MM.1S (cell line): ENCODE measurements at regions not wholly inside any gene's neighbourhood (a gene's known extent, or its start where the extent isn't known, plus 50 kb on each side); places are given as distances from the start of the nearest gene placed in this dataset.

ENCODE experiments used
- DNase-seq: peaks from one replicate; pipeline ENCODE4 v3.0.0-alpha.2; 2015
- H2AFZ ChIP-seq: fragments of 300-600 bp; sonication (generic); 2 replicates; pipeline ENCODE4 v1.6.0; 2016; ENCODE audit warnings: antibody characterized with exemption, low read length
- H3F3A ChIP-seq: fragments of 300-600 bp; sonication (generic); 2 replicates; pipeline ENCODE4 v1.6.1; 2016; ENCODE audit warnings: mild to moderate bottlenecking, antibody characterized with exemption, low read length, moderate library complexity, mixed read lengths; ENCODE audit not compliant: insufficient read depth
- H3K27ac ChIP-seq: fragments of 300-600 bp; sonication (generic); 2 replicates; pipeline ENCODE4 v1.5.1; 2016; ENCODE audit warnings: mild to moderate bottlenecking, low read length
- H3K27me3 ChIP-seq: fragments of 300-600 bp; sonication (generic); replicated peaks from 2 replicates; pipeline ENCODE4 v1.6.0; 2016; ENCODE audit warnings: low read length; ENCODE audit not compliant: insufficient read depth
- H3K36me3 ChIP-seq: fragments of 300-600 bp; sonication (generic); replicated peaks from 2 replicates; pipeline ENCODE4 v1.6.1; 2016; ENCODE audit warnings: mild to moderate bottlenecking, low read length, mixed read lengths; ENCODE audit not compliant: insufficient read depth
- H3K4me1 ChIP-seq: fragments of 300-600 bp; sonication (generic); 2 replicates; pipeline ENCODE4 v1.6.1; 2016; ENCODE audit warnings: low read length, mixed read lengths
- H3K4me2 ChIP-seq: fragments of 300-600 bp; sonication (generic); 2 replicates; pipeline ENCODE4 v1.6.0; 2016; ENCODE audit warnings: low read depth, low read length
- H3K4me3 ChIP-seq: fragments of 300-600 bp; sonication (generic); 2 replicates; pipeline ENCODE4 v1.5.1; 2016; ENCODE audit warnings: low read length, mixed read lengths
- H3K79me2 ChIP-seq: fragments of 300-600 bp; sonication (generic); 2 replicates; pipeline ENCODE4 v1.6.1; 2016; ENCODE audit warnings: mixed run types, low read length, mixed read lengths
- H3K9ac ChIP-seq: fragments of 300-600 bp; sonication (generic); 2 replicates; pipeline ENCODE4 v1.6.1; 2016; ENCODE audit warnings: low read length, mixed read lengths
- H3K9me2 ChIP-seq: fragments of 300-600 bp; sonication (generic); replicated peaks from 2 replicates; pipeline ENCODE4 v1.6.1; 2016; ENCODE audit warnings: mild to moderate bottlenecking, low read length, mixed read lengths; ENCODE audit not compliant: insufficient read depth
- H3K9me3 ChIP-seq: fragments of 300-600 bp; sonication (generic); replicated peaks from 2 replicates; pipeline ENCODE4 v1.6.1; 2016; ENCODE audit warnings: mild to moderate bottlenecking, low read length, mixed read lengths; ENCODE audit not compliant: insufficient read depth
- H4K20me1 ChIP-seq: fragments of 300-600 bp; sonication (generic); 2 replicates; pipeline ENCODE4 v1.6.1; 2016; ENCODE audit warnings: mild to moderate bottlenecking, low read length, moderate library complexity, mixed read lengths; ENCODE audit not compliant: insufficient read depth
- EZH2 ChIP-seq: fragments of 300-600 bp; sonication (generic); optimal IDR thresholded peaks from 2 replicates; pipeline ENCODE3; 2017; ENCODE audit warnings: low read depth, mild to moderate bottlenecking, antibody characterized with exemption, low read length, mixed read lengths
- EZH2phosphoT487 ChIP-seq: fragments of 300-600 bp; sonication (generic); IDR thresholded peaks from 2 replicates; pipeline ENCODE4 v1.6.1; 2018; ENCODE audit warnings: antibody characterized with exemption, low read length
- TF ChIP-seq, protein P1 (sequence below): fragments of 300-600 bp; sonication (generic); IDR thresholded peaks from 2 replicates; pipeline ENCODE4 v1.5.1; 2016; ENCODE audit warnings: antibody characterized with exemption, low read length, mixed read lengths

DNA sequence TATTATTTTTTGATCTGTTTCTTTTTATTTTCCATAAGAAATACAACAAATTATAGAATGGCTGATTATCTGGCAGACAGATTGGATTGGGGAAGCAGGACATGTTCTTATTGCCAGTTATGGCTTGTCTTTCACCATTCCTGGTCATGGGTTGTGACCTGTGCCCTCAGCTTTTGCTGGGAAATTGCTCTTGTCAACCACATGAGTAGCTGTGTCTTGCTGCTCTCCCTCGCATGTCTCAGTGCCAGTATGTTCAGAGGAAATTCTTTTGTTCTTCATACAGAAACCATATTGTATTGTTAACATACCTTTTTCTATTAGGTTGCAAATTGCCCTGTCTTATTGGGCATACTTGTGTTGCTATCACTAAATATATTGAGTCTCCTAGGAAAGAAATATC lies 344.1 kb downstream of the OSTF1 start:
- Histone ChIP-seq H3K4me1 (0 out of 2 replicates have a peak, but pooled peaks cover 7% of the 10 kb centered on the region), H3K36me3 (no peaks in the 10 kb centered on the region), H3K27me3 (no peaks in the 10 kb centered on the region), H3K9ac (no peak overlapping the region), H3K4me2 (no peak overlapping the region), H3K9me3 (no peaks in the 10 kb centered on the region), H2AFZ (no peak overlapping the region), H3K4me3 (no peak overlapping the region), H3F3A (no peaks in the 10 kb centered on the region), H3K27ac (no peak overlapping the region), H4K20me1 (no peaks in the 10 kb centered on the region), H3K79me2 (no peaks in the 10 kb centered on the region), H3K9me2 (no peaks in the 10 kb centered on the region)
- TF ChIP-seq EZH2phosphoT487 = no peak
- TF ChIP-seq, protein P1, sequence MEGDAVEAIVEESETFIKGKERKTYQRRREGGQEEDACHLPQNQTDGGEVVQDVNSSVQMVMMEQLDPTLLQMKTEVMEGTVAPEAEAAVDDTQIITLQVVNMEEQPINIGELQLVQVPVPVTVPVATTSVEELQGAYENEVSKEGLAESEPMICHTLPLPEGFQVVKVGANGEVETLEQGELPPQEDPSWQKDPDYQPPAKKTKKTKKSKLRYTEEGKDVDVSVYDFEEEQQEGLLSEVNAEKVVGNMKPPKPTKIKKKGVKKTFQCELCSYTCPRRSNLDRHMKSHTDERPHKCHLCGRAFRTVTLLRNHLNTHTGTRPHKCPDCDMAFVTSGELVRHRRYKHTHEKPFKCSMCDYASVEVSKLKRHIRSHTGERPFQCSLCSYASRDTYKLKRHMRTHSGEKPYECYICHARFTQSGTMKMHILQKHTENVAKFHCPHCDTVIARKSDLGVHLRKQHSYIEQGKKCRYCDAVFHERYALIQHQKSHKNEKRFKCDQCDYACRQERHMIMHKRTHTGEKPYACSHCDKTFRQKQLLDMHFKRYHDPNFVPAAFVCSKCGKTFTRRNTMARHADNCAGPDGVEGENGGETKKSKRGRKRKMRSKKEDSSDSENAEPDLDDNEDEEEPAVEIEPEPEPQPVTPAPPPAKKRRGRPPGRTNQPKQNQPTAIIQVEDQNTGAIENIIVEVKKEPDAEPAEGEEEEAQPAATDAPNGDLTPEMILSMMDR = no peak
- TF ChIP-seq EZH2 = no peak
- DNase-seq = no peak

GRCh38 chr9:75432888-75433287 lies 344.6 kb downstream of the OSTF1 start:
- no peak for DNase-seq

GRCh38 chr9:75438716-75439115 lies 350.4 kb downstream of the OSTF1 start:
- no peak overlapping the region for H3K4me2 ChIP-seq
- H3K27me3 ChIP-seq = no peaks in the 10 kb centered on the region
- no peaks in the 10 kb centered on the region; the same call in 1 of the 2 replicates for H3K4me1 ChIP-seq
- TF ChIP-seq, protein P1 = no peak
- H2AFZ ChIP-seq = no peak overlapping the region
- no peak overlapping the region for H3K27ac ChIP-seq
- H4K20me1 ChIP-seq = no peaks in the 10 kb centered on the region
- no peaks in the 10 kb centered on the region for H3F3A ChIP-seq
- H3K79me2 ChIP-seq = no peaks in the 10 kb centered on the region
- no peak overlapping the region for H3K4me3 ChIP-seq
- H3K9me3 ChIP-seq = no peaks in the 10 kb centered on the region
- no peaks in the 10 kb centered on the region for H3K36me3 ChIP-seq
- DNase-seq = no peak
- no peak overlapping the region for H3K9ac ChIP-seq
- H3K9me2 ChIP-seq = no peaks in the 10 kb centered on the region

More at GRCh38 chr9:75432888-75433287, 344.6 kb downstream of the OSTF1 start:
- Histone ChIP-seq H3K9me3 (no peaks in the 10 kb centered on the region), H3F3A (no peaks in the 10 kb centered on the region), H4K20me1 (no peaks in the 10 kb centered on the region), H3K4me1 (0 out of 2 replicates have a peak, but pooled peaks cover 7% of the 10 kb centered on the region), H3K79me2 (no peaks in the 10 kb centered on the region), H3K4me2 (no peak overlapping the region), H3K27ac (no peak overlapping the region), H3K4me3 (no peak overlapping the region), H2AFZ (no peak overlapping the region), H3K36me3 (no peaks in the 10 kb centered on the region), H3K9ac (no peak overlapping the region), H3K27me3 (no peaks in the 10 kb centered on the region), H3K9me2 (no peaks in the 10 kb centered on the region)
- no peak for TF ChIP-seq EZH2phosphoT487
- TF ChIP-seq, protein P1 = no peak
- TF ChIP-seq EZH2 = no peak
